IPS-NIHi7 (cell line): ENCODE measurements at regions not wholly inside any gene's neighbourhood (a gene's known extent, or its start where the extent isn't known, plus 50 kb on each side); places are given as distances from the start of the nearest gene placed in this dataset.
A peak's percentile ranks its signal among the peaks of the same experiment; 100 is the strongest.

ENCODE experiments used
- DNase-seq: peaks from one replicate; pipeline ENCODE4 v3.0.0; 2012; ENCODE audit warnings: mixed read lengths; ENCODE audit errors: extremely low spot score

- no peak for DNase-seq
Observed at GRCh38 chr7:156102267-156102666, 290.0 kb upstream of the SHH start.

- DNase-seq: no peak
Observed at GRCh38 chr7:156101355-156101754, 289.1 kb upstream of the SHH start.

GRCh38 chr7:156100086-156100485 lies 287.8 kb upstream of the SHH start:
- DNase-seq: no peak

- DNase-seq: no peak
Observed at GRCh38 chr7:156099085-156099484, 286.8 kb upstream of the SHH start.

- no peak for DNase-seq
Observed at GRCh38 chr7:156096771-156097538, 284.7 kb upstream of the SHH start.

- DNase-seq: no peak
Observed at GRCh38 chr7:156095908-156096539, 283.8 kb upstream of the SHH start.

- DNase-seq: no peak
Observed at GRCh38 chr7:156094350-156095146, 282.3 kb upstream of the SHH start.

- DNase-seq: no peak
Observed at GRCh38 chr7:156092307-156092706, 280.0 kb upstream of the SHH start.

- DNase-seq: no peak
Observed at GRCh38 chr7:156091519-156092080, 279.3 kb upstream of the SHH start.

GRCh38 chr7:156090988-156091387 lies 278.7 kb upstream of the SHH start:
- no peak for DNase-seq

GRCh38 chr7:156089222-156089621 lies 277.0 kb upstream of the SHH start:
- DNase-seq: no peak

- no peak for DNase-seq
Observed at GRCh38 chr7:156088115-156088514, 275.9 kb upstream of the SHH start.

GRCh38 chr7:156082048-156083040 lies 270.1 kb upstream of the SHH start:
- no peak for DNase-seq

GRCh38 chr7:156080596-156080995 lies 268.3 kb upstream of the SHH start:
- DNase-seq: no peak

GRCh38 chr7:156080046-156080445 lies 267.8 kb upstream of the SHH start:
- DNase-seq: no peak

GRCh38 chr7:156079156-156079555 lies 266.9 kb upstream of the SHH start:
- no peak for DNase-seq

GRCh38 chr7:156074982-156075615 lies 262.8 kb upstream of the SHH start:
- peak; percentile 27 for DNase-seq

GRCh38 chr7:156074084-156074483 lies 261.8 kb upstream of the SHH start:
- no peak for DNase-seq

- DNase-seq: no peak
Observed at GRCh38 chr7:156073366-156074052, 261.2 kb upstream of the SHH start.

- no peak for DNase-seq
Observed at GRCh38 chr7:156071612-156072011, 259.3 kb upstream of the SHH start.
